Myocyte (in vitro differentiated cells): ENCODE measurements at regions not wholly inside any gene's neighbourhood (a gene's known extent, or its start where the extent isn't known, plus 50 kb on each side); places are given as distances from the start of the nearest gene placed in this dataset.
A peak's percentile ranks its signal among the peaks of the same experiment; 100 is the strongest.
"Not testable (repeated sequence)": the region's sequence is repeated elsewhere in the genome, so short reads cannot be mapped to it uniquely, and the experiment has no call there.

Experiments used
- DNase-seq: peaks from one replicate; pipeline ENCODE4 v3.0.0-alpha.2; 2012; ENCODE audit warnings: low read depth

DNA sequence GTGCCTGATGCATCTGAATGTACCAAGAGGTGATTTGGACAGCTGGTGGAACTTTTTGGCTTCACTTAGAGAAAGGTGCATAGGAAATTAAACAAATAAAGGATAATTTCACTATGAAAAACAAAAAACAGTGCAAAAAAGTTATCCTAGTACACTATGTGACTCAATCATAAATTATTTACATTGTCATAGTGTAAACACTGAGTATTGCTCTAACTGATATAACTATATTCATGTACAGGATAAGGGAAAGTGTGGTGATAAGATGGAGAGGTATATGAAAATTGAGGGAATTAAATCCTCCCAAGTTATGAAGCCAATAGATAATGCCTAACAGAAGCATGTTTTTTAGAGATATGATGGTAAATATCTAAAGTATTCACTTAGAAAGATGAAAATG is 50.2 kb upstream of the CPNE4 start:
- no peak for DNase-seq

DNA sequence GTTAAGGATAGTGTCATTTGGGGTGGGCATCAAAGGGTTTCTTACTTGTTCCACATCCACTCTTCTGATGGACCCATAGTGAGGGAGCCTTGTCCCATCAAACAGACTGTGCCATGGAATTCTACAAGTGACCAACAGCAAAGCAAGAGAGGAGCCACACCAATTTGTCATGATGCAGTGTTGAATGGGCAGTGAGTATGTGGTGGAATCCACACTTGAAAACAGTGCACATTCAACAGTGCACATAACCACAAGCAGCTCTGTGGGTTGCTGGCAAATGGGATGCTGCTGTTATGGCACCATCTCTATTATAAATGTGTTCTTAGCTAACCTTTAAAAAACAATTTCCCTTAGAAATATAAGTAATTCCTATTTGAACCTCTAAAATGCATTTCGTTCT is 52.5 kb upstream of the CPNE4 start:
- peak; percentile 79 for DNase-seq

DNA sequence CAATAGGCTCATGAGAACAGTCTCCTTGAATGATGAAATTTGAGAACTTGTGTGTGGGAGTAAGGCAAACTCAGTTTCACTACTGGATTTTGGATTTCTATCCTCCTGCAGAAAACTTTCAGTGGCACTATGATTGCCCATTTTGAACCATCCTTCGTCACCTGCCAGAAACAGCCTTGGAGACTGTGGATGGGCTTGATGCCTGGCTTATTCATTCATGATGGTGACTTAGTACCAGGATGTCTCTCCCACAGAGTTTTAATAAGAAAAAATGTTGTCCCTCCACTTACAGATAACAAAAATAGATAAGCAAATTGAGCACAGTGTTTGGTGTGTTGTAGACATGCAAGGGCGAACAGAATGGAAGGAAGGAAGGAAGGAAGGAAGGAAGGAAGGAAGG is 53.5 kb upstream of the CPNE4 start:
- no peak for DNase-seq

DNA sequence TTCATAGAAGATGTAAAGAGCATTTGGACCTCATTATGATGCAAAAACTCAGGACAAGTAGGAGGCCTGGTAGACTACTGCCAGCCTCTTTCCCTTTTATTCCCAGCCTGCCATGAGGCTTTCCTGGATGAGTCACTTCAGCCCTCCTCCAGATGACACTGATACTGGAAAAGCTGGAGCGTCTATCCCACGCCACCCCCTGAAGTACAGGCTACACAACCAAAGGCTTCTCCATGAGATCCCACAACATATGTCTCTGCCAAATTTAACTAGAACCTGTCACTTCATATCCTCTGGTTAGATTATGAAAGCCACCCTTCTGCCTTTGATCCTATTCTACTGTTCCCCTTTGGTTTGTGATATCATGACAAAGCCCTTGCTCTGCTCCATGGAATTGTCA is 56.1 kb upstream of the CPNE4 start:
- peak; percentile 91 for DNase-seq

DNA sequence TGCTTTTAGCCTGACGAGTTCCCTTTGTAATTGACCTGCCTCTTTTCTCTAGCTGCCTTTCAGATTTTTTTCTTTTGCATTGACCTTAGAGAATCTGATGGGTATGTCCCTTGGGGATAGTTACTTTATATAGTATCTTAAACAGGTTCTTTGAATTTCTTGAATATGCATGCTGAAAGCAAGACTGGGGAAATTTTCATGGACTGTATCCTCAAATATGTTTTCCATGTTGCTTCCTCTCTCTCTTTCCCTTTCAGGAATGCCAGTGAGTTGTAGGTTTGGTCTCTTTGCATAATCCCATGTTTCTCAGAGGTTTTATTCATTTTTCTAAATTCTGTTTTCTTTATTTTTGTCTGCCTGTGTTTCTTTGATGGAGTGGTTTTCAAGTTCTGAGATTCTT is 81.8 kb upstream of the CPNE4 start:
- DNase-seq = no peak

DNA sequence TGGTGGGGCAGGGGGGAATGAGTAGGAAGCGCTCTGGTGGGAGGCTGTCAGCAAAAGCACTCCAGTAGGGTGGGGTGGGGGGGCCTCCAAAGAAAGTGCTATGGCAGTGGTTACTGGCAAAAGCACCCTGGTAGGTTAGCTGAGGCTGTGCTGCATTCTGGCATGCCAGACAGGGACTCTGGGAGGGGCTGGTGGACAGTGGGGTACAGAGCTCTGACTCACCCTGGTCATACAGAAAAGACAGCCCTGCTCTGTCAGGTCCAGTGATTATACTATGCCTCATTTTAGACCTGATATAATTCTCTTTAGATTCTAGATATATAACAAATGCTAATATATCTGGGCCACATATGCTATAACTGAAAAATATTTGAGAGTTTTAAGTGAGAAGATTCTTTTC is 82.8 kb upstream of the CPNE4 start:
- DNase-seq = peak; percentile 63

DNA sequence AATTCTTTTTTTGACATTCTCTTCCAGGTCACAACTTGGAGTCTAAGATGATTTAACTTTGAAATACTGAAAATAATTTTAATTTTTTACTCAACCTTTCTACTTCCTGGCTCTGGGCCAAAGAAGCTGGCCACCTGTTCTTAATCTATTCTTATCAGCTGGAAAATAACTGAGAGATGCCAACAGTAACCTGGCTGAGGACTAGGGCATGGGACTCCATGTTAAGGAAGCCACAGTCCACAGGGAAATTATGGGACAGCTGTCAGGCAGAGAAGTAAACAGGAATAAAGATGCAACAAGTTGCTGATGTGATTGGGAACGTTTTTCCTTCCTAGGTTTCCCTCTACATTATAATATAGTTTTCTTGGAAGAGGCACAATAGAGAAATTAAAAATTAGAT is 84.7 kb upstream of the CPNE4 start:
- peak; percentile 70 for DNase-seq

DNA sequence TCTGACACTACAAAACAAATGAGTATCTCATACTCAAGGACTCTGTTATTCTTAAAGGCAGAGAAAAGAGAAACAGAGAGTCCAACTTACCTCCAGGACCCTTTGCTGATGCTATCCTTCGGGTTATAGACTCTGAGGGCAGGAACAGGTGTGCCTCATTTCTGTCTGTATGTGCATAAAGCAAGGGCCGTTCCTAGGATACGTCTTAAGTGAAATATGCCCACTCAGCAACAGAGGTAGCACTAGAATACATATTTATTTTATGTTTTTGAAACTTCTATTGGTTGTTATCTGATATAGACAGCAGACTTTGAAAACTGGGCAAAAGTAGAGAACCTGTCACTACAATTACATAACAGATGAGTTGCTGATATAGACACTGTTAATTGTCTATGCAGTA is 89.3 kb upstream of the CPNE4 start:
- no peak for DNase-seq

DNA sequence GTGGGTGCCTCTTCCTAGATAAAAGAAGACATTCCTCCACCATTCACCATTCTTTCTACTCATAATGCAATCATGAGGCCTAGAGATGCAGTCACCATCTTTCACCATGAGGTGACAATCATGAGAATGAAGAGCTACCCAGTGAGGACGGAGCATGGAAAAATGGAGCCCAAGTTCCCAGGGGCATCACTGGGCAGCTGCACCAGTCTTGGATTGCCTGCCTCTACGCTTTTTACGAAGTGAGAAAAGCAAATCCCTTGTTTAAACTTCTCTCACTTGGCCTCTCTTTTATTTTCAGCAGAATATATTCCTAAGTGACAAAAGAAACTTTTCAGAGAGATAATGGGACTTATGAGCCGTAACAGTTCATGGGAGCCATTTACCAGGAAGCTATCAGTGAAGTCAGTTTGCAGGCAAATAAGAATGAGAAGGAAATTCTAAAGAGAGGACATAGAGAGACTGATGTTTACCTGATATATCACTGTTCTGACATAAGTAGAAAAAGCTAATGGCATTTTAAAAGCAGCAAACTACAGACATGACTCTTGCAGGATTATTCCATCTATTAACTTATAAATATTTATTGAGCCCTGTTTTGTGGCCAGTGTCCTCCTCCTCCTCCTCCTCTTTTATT is 90.0 kb upstream of the CPNE4 start:
- DNase-seq = no peak

DNA sequence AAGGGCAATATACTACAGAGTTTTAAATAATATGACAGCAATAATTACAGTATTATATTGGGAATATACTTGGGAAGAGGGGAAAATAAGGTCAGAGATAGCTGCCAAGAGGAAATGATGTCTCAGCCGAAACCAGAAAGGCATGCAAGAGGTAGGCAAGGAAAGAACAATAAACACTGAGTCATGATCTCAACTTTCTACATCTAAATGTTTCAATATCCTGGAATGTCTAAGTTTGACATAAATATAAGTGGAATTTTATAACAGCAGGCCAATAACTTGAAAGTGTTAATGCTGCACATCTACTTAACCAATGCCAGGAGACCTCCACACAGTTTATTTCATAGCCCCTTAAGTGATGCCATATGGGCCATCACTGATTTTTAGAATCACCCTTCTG is 99.8 kb upstream of the CPNE4 start:
- DNase-seq = peak; percentile 43

DNA sequence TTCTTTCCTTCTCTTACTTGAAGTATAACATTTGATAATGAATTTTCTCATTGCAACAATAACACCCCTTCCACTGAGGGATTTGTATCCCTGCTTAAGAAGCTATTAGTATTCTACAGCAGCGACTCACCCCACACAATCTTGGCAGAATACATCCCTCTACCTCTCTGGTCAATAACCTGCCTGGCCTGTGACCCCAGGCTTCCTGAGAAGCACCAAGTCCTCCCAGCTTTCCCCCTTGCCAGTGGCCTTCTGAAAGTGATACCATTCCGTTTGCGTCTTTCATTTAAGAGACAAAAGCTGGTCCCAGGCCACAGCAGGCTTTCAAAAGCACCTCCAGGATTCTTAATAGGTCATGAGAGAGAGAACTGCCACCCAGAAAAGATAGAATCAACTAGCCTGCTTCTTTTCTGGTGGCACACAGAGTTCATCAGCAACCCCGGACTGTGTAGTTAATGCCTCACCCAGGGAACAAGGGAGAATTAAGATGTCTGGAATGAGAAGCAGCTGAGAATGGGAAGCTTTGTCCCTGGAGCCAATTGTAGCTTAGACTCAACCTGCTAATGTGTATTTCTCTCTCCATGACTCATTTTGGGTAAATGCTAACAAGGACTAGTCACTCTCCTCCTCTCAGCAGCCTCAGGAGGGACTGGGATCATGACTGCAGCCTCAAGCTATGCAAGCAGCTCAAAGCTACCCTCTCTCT is 101.0 kb upstream of the CPNE4 start:
- DNase-seq = peak; percentile 96

DNA sequence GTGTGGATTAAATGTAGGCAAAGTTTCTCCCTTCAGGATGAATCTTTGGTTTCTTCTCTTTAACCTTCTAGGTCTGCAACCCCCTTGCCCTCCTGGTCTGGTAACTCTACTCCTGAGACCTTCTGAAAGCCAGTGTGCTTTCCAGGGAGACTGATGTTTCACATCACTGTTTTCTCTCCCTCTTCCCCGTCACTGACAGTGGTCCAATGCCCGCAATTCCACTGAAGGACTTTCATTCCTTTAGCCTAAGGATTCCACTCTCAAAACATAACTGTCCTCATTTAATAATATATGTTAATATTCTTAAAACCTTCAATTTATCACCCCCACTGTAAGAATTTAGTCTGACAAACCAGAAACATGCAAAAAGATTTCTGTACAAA is 101.5 kb upstream of the CPNE4 start:
- DNase-seq = no peak

DNA sequence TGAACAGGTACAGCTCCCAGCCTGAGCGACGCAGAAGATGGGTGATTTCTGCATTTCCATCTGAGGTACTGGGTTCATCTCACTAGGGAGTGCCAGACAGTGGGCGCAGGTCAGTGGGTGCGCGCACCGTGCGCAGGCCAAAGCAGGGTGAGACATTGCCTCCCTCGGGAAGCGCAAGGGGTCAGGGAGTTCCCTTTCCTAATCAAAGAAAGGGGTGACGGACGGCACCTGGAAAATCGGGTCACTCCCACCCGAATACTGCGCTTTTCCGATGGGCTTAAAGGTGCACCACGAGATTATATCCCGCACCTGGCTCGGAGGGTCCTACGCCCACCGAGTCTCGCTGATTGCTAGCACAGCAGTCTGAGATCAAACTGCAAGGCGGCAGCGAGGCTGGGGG is 102.1 kb upstream of the CPNE4 start:
- not testable (repeated sequence) for DNase-seq

DNA sequence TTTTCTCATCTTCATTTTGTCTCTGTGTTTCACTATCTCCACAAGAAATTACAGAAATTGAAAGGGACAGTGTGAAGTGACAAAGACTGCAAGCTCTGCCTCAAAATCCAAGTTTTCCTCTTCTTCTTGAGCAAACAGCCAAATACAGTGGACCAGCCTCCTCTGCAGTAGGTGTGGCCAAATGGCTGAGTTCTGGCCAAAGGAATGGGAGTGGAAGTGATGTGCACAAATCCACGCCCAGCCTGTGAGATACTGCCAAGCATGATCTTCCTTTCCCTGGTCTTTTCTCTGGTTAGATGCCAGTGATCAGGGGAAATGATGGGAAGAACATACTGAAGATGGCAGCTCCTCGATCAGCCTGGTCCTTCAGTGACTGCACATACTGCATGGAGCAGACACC is 111.0 kb upstream of the CPNE4 start:
- no peak for DNase-seq

DNA sequence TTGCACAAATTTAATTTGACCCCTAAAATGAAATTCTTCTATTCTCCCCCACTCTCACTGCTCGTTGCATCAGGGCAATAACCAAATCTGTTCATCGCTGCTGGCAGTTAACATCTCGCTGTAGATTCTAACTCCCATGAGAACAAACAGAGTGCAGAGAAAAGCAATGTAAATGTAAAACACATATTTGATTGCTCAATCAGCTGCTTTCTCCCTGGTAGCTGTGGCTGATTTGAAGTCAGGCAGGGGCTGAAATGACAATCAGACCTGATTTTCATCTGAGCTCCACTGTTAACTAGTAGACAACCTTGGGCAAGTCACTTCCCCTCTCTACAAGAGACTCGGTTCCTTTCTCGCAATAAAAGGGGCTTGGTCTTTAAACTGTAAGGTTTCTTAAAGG is 119.8 kb upstream of the CPNE4 start:
- no peak for DNase-seq

DNA sequence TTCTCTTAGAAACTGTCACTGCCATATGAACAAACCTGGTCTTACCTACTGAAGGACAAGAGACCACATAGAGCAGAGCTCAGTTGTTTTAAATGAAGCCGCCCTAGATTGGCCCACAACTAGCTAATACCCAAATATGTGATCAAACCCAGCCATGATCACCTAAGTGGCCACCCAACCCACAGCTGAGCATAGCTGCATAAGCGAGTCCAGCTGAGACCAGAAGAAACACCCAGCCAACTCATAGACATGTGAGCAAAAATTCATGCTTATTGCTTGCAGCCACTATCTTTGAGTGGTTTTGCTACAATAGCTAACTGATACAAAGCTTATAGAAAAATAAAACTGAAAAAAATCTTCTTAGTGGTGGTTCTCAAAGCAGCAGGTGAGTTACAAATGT is 124.3 kb upstream of the CPNE4 start:
- no peak for DNase-seq

DNA sequence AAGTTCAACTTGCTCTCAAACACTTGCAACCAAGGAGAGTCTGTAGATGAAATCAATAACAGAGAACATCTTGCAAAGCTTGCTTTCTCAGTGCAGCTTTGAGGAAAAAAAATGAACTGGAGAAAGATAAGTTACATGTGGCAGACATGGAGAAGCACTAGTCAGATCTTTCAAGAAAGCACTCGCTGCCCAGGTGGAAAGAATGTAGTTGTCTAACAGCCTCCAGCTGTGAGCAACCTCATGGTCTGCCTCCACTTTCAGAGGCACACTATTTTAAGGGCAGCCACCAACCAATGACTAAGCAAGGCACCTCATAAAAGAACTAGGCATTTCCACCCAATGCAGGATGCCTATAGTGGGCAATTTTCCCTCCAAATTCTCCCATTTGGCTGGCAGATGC is 125.4 kb upstream of the CPNE4 start:
- no peak for DNase-seq

DNA sequence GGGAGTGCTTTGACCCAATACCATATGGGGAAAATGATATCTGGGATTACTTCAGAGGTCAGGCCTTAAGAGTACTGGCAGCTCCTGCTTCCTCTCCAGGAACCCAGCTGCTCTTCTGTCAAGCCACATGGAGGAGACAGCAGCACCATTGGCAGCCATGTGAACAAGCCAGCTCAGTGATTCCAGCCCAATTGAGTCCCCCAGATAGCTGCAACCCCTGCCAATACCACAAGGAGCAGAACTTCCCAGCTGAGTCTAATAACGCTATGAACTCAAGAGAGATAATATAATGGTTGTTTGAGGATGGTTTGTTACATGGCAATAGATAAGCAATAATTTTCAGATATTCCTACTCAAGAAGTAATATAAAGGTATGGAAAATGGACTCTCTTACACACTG is 126.8 kb upstream of the CPNE4 start:
- DNase-seq = peak; percentile 71

DNA sequence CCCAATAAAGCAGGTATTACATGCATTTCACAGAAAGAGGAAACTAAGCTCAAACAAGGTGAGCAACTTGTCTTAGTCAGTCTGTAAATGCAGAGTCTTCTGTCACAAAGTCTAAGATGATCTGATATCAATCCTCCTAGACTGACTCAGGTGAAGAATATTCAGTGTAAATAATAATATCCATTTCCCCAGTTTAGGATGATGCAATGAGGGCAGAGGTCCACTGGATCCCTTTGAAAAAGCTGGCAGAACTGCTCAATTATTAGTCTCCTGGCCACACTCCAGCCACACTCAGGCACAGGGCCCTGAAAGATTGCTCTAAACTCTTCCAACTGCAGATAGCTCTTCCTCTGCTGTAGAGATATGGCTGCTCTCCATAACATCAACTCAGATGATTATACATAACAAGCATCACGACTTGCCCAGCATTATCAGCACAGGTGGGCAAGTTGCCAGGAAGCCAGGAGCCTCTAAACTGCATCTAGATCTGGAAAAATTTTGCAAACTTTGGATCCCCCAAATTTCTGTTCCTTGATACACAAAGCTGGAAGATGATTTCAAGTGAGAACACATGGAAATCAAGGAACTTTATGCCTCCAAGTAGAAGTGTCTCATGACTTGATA is 129.8 kb upstream of the CPNE4 start:
- DNase-seq = no peak

DNA sequence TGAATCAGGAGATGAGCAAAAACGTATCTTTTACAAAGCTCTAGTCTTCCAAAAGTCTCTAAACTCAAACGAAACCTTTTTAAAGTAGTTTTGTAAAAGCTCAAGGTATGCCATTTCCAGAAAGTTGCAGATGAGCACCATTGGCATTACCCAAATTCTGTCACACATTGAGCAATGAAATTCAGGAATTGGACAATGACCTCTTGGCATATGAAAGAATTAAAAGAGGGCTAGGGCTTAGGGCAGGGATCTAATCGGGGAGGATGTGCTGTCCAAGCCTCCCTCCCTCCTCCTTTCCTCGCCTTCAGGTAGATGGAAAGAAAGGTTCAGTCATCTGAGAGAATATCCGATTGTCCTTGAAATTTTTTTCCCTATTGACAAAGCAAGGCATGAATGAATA is 133.1 kb upstream of the CPNE4 start:
- DNase-seq = no peak

DNA sequence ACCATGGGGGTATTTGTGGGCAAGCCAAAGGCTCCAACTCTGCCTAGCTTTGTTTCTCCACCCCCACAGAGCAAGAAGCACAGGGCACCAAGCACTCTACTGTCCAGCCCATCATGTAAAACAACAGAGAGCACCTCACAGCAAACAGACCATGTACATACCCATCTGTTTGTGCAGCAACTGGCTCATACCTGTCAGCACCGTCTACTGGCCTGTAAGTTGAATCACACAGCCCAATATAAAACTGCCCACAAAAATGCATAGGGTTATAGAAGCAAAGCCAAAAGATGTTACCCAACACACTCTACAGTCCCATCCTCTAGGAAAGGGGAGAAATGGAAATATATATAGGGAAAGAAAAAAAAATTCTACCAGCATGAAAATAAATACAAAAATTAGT is 139.7 kb upstream of the CPNE4 start:
- DNase-seq = no peak

DNA sequence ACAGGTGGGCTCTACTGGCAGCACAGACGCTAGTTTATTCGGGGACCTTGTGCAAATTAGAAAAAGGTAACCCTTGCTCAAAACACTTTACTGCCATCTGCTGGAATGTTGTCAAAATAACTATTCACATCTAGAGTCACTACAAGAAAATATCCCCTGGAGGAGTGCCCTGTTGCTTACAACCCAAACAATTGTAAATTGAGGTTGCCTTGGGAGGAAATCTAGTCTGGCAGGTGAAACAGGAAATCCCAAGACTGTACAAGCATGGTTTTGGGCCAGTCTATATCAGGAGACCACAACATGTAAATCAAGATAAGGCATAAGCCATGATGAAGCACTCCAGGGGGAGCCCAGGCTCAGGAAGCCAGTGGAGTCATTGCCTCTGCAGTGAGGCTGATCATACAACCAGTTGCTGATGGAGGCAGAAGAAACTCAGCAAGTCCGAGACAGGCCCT is 136.8 kb upstream of the ACP3 start:
- DNase-seq = peak; percentile 72

DNA sequence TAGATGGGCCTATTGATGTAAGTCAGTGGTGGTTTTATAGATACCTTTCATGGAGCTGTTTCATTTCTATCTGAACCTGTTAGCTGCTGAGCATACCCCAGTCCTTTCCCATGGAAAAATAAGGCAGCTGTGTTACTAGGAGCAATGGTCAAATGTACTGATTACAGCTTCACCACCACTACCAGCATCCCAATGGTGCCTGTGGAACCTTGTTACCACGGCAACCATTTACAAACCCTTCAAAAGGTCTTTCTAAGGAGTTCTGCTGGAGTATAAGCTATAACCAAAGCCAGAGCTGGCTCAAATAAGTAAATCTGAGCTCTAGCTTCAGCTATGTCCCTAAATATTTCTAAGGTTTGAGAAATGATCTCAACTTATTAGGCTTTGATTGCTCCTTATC is 133.4 kb upstream of the ACP3 start:
- DNase-seq = no peak
